B cell (primary cell): ENCODE measurements at regions not wholly inside any gene's neighbourhood (a gene's known extent, or its start where the extent isn't known, plus 50 kb on each side); places are given as distances from the start of the nearest gene placed in this dataset.

Experiments
- ATAC-seq: fragments of 200-7000 bp; cut with Tn5 transposase; one replicate; pipeline ENCODE4 v1.10.0; 2021; ENCODE audit warnings: low read depth, mild to moderate bottlenecking, moderate number of reproducible peaks, moderate library complexity
- CTCF ChIA-PET: fragments of 350-600 bp; sonication (Branson Sonifier 250); formaldehyde crosslinking; loops from one replicate; lab custom pipeline; 2021; ENCODE audit warnings: antibody characterized with exemption, inconsistent platforms; lab: Charles Lee
- POLR2A ChIA-PET: fragments of 350-600 bp; sonication (Branson Sonifier 250); formaldehyde crosslinking; loops from one replicate; lab custom pipeline; 2021; ENCODE audit warnings: antibody characterized with exemption; lab: Charles Lee
- DNase-seq: peaks from one replicate; pipeline ENCODE4 v3.0.0; 2013
- H2AFZ ChIP-seq: 2 replicates; pipeline ENCODE4 v1.6.1; 2012; ENCODE audit warnings: mild to moderate bottlenecking, low read depth, low read length; ENCODE audit not compliant: insufficient read depth, poor library complexity, severe bottlenecking
- H3K27ac ChIP-seq, 2 donors: 1 replicate in 1 of 2; 2 replicates in 1 of 2; pipeline ENCODE4 v1.5.1; 2012 to 2013; ENCODE audit warnings: low read length in 2 of 2, mild to moderate bottlenecking in 2 of 2, moderate library complexity in 1 of 2
- H3K27me3 ChIP-seq, 4 experiments: fragments of 200-600 bp in 1 of 4; sonication (generic) in 1 of 4; replicated peaks in 1 of 4; 1 replicate in 2 of 4; 2 replicates in 2 of 4; pipeline versions ENCODE4 v1.6.1 to v1.7.0; 2013 to 2016; ENCODE audit warnings: low read length in 3 of 4, mild to moderate bottlenecking in 2 of 4, mixed read lengths in 1 of 4, moderate library complexity in 1 of 4; ENCODE audit not compliant: insufficient read depth in 4 of 4, control insufficient read depth in 3 of 4; ENCODE audit errors: control extremely low read depth in 1 of 4
- H3K36me3 ChIP-seq, 2 experiments: replicated peaks in 1 of 2; 1 replicate in 1 of 2; 2 replicates in 1 of 2; pipeline versions ENCODE4 v1.6.1 to v1.7.1; 2013; ENCODE audit warnings: low read length in 1 of 2; ENCODE audit not compliant: insufficient read depth in 2 of 2, control insufficient read depth in 1 of 2; ENCODE audit errors: control extremely low read depth in 1 of 2, extremely low read depth in 1 of 2
- H3K4me1 ChIP-seq, 2 donors: fragments of 200-600 bp in 1 of 2; sonication (generic) in 1 of 2; 1 replicate in 1 of 2; 2 replicates in 1 of 2; pipeline versions ENCODE4 v1.5.1 to v1.6.1; 2013 to 2017; ENCODE audit warnings: low read length in 2 of 2; ENCODE audit not compliant: control insufficient read depth in 2 of 2, insufficient read depth in 2 of 2
- H3K4me2 ChIP-seq: replicated peaks from 2 replicates; pipeline ENCODE3; 2012; ENCODE audit warnings: mild to moderate bottlenecking, low read depth, low read length; ENCODE audit not compliant: poor library complexity, severe bottlenecking
- H3K4me3 ChIP-seq, 5 experiments: fragments of 200-600 bp in 1 of 5; sonication (generic) in 1 of 5; 1 replicate in 3 of 5; 2 replicates in 2 of 5; pipeline versions ENCODE4 v1.5.1 to v1.7.0; 2011 to 2016; ENCODE audit warnings: low read length in 4 of 5, mild to moderate bottlenecking in 4 of 5, low read depth in 2 of 5, control low read depth in 1 of 5, moderate library complexity in 1 of 5; ENCODE audit not compliant: insufficient read depth in 1 of 5; ENCODE audit errors: control extremely low read depth in 1 of 5, extremely low read depth in 1 of 5
- H3K79me2 ChIP-seq: fragments of 200-600 bp; sonication (generic); one replicate; pipeline ENCODE4 v1.6.0; 2016; ENCODE audit warnings: low read length; ENCODE audit not compliant: control insufficient read depth, insufficient read depth
- H3K9ac ChIP-seq: fragments of 200-600 bp; sonication (generic); 2 replicates; pipeline ENCODE4 v1.6.1; 2017; ENCODE audit warnings: mild to moderate bottlenecking, low read length, moderate library complexity
- H3K9me3 ChIP-seq, 3 donors: one replicate each; pipeline versions ENCODE4 v1.6.1 to v1.7.1; 2013; ENCODE audit warnings: low read length in 2 of 3; ENCODE audit not compliant: control insufficient read depth in 2 of 3, insufficient read depth in 1 of 3; ENCODE audit errors: control extremely low read depth in 1 of 3
- H4K20me1 ChIP-seq: 2 replicates; pipeline ENCODE4 v1.6.0; 2012; ENCODE audit warnings: mild to moderate bottlenecking, low read length; ENCODE audit not compliant: insufficient read depth, control insufficient read depth, poor library complexity, severe bottlenecking
- H3K27ac Mint-ChIP-seq: one replicate; pipeline ENCODE4 v1.8.0; 2021; ENCODE audit warnings: mixed read lengths
- H3K27me3 Mint-ChIP-seq: one replicate; pipeline ENCODE4 v1.8.0; 2021; ENCODE audit warnings: mixed read lengths
- H3K4me1 Mint-ChIP-seq: one replicate; pipeline ENCODE4 v1.8.0; 2021; ENCODE audit warnings: mixed read lengths
- H3K4me3 Mint-ChIP-seq: one replicate; pipeline ENCODE4 v1.8.0; 2021; ENCODE audit warnings: mixed read lengths
- H3K9me3 Mint-ChIP-seq: one replicate; pipeline ENCODE4 v1.8.0; 2022; ENCODE audit warnings: mixed read lengths; ENCODE audit not compliant: insufficient read depth
- EZH2 ChIP-seq: IDR thresholded peaks from 2 replicates; pipeline ENCODE4 v1.6.1; 2012; ENCODE audit warnings: borderline replicate concordance, low read depth, mild to moderate bottlenecking, moderate library complexity, low read length; ENCODE audit not compliant: insufficient read depth, poor library complexity, severe bottlenecking
- WGBS: methylation state at CpG from one replicate; pipeline ENCODE4 v1.1.5; 2013; ENCODE audit warnings: missing lambda C conversion rate; ENCODE audit not compliant: insufficient coverage; 5-methylcytosine and 5-hydroxymethylcytosine counted together
- intact Hi-C: fragments of 100-400 bp; cut with micrococcal nuclease; formaldehyde crosslinking; loops from one replicate; pipeline ENCODE4 v1.10.0; 2022
- TF ChIP-seq, protein P1 (sequence below): fragments of 200-600 bp; IDR thresholded peaks from one replicate; pipeline ENCODE4 v1.8.0; 2022; ENCODE audit warnings: antibody characterized with exemption, mild to moderate bottlenecking

DNA sequence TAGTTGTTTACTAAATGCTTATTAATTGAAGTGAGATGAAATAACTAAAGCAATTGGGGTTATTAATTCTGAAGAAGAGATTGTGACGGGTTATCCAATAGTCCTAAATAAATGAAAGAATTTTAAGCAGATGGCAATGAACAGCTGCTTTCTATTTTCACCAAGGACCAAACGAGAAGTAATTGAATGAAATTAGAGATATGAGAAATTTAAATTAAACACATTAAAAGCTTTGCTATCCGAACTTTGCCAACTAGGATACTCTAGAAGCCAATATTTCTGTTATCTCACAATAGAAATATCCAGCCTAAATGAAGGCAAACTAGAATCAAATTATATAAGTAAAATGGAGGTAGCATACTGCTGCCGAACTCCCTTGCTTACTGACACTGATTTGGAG is 103.2 kb downstream of the GPR37 start:
- Histone ChIP-seq H3K36me3 (no peaks in the 10 kb centered on the region), H3K27ac (no peak overlapping the region), H3K4me3 (no peak overlapping the region), H3K4me1 (no peaks in the 10 kb centered on the region), H4K20me1 (no peaks in the 10 kb centered on the region), H2AFZ (no peak overlapping the region), H3K9me3 (peaks cover 0 to 2% (median 0%) of the 10 kb centered on the region in 3 donors), H3K79me2 (no peaks in the 10 kb centered on the region), H3K4me2 (no peak overlapping the region), H3K27me3 (no peaks in the 10 kb centered on the region), H3K9ac (no peak overlapping the region)
- no CpG with 5 or more reads among the region's 4 CpGs for WGBS
- Mint-ChIP-seq H3K27ac (no peak overlapping the region), H3K9me3 (no peaks in the 10 kb centered on the region), H3K27me3 (no peaks in the 10 kb centered on the region), H3K4me1 (no peaks in the 10 kb centered on the region), H3K4me3 (no peak overlapping the region)
- DNase-seq (no peak), ATAC-seq (no peak)
- intact Hi-C loops = no loop called here
- TF ChIP-seq, protein P1, sequence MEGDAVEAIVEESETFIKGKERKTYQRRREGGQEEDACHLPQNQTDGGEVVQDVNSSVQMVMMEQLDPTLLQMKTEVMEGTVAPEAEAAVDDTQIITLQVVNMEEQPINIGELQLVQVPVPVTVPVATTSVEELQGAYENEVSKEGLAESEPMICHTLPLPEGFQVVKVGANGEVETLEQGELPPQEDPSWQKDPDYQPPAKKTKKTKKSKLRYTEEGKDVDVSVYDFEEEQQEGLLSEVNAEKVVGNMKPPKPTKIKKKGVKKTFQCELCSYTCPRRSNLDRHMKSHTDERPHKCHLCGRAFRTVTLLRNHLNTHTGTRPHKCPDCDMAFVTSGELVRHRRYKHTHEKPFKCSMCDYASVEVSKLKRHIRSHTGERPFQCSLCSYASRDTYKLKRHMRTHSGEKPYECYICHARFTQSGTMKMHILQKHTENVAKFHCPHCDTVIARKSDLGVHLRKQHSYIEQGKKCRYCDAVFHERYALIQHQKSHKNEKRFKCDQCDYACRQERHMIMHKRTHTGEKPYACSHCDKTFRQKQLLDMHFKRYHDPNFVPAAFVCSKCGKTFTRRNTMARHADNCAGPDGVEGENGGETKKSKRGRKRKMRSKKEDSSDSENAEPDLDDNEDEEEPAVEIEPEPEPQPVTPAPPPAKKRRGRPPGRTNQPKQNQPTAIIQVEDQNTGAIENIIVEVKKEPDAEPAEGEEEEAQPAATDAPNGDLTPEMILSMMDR = no peak
- TF ChIP-seq EZH2 = no peak
- ChIA-PET CTCF (no interaction called here), POLR2A (no interaction called here)

DNA sequence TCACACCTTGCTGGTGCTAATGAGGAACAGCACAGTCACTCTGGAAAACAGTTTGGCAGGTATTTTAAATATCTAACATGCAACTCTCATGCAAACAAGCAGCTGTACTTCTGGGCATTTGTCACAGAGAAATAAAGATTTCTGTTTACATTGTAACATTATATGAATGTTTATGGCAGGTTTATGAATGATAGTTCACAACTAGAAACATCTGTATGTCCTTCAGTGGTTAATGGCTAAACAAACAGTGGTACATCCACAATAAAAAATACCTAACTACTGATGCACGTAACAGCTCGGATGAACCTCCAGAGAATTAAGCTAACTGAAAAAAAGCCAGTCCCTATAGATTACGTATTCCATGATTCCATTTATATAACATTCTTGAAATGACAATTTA is 109.6 kb downstream of the GPR37 start:
- Histone ChIP-seq H3K27me3 (no peaks in the 10 kb centered on the region), H2AFZ (no peak overlapping the region), H3K79me2 (no peaks in the 10 kb centered on the region), H3K4me2 (no peak overlapping the region), H3K27ac (no peak overlapping the region), H3K4me1 (no peaks in the 10 kb centered on the region), H3K9ac (no peak overlapping the region), H4K20me1 (no peaks in the 10 kb centered on the region), H3K9me3 (peaks cover 0 to 2% (median 0%) of the 10 kb centered on the region in 3 donors), H3K4me3 (no peak overlapping the region), H3K36me3 (no peaks in the 10 kb centered on the region)
- POLR2A ChIA-PET = no interaction called here
- WGBS = no CpG with 5 or more reads among the region's 3 CpGs
- TF ChIP-seq, protein P1 = no peak
- no peak for TF ChIP-seq EZH2
- Mint-ChIP-seq H3K9me3 (no peaks in the 10 kb centered on the region), H3K27ac (no peak overlapping the region), H3K27me3 (no peaks in the 10 kb centered on the region), H3K4me1 (no peaks in the 10 kb centered on the region), H3K4me3 (no peak overlapping the region)
- DNase-seq (no peak), ATAC-seq (no peak)
- intact Hi-C loops = no loop called here
- CTCF ChIA-PET = no interaction called here
